IgD-negative memory B cell (primary cell): ENCODE measurements at regions not wholly inside any gene's neighbourhood (a gene's known extent, or its start where the extent isn't known, plus 50 kb on each side); places are given as distances from the start of the nearest gene placed in this dataset.
A peak's percentile ranks its signal among the peaks of the same experiment; 100 is the strongest.

Source experiments
- H3K27ac Mint-ChIP-seq, 3 donors: one replicate each; pipeline ENCODE4 v1.8.0; 2020 to 2022; ENCODE audit warnings: mild to moderate bottlenecking in 3 of 3, mixed read lengths in 3 of 3, moderate library complexity in 1 of 3
- H3K27me3 Mint-ChIP-seq: one replicate; pipeline ENCODE4 v1.8.0; 2021; ENCODE audit warnings: mixed read lengths
- H3K36me3 Mint-ChIP-seq: one replicate; pipeline ENCODE4 v1.8.0; 2020; ENCODE audit warnings: mild to moderate bottlenecking, mixed read lengths
- H3K4me1 Mint-ChIP-seq, 3 donors: one replicate each; pipeline ENCODE4 v1.8.0; 2020 to 2022; ENCODE audit warnings: mixed read lengths in 3 of 3, mild to moderate bottlenecking in 1 of 3
- H3K4me3 Mint-ChIP-seq, 4 donors: one replicate each; pipeline ENCODE4 v1.8.0; 2020 to 2022; ENCODE audit warnings: mild to moderate bottlenecking in 4 of 4, mixed read lengths in 4 of 4, moderate library complexity in 3 of 4
- H3K9me3 Mint-ChIP-seq, 3 donors: one replicate each; pipeline ENCODE4 v1.8.0; 2020 to 2021; ENCODE audit warnings: mixed read lengths in 3 of 3, mild to moderate bottlenecking in 1 of 3

DNA sequence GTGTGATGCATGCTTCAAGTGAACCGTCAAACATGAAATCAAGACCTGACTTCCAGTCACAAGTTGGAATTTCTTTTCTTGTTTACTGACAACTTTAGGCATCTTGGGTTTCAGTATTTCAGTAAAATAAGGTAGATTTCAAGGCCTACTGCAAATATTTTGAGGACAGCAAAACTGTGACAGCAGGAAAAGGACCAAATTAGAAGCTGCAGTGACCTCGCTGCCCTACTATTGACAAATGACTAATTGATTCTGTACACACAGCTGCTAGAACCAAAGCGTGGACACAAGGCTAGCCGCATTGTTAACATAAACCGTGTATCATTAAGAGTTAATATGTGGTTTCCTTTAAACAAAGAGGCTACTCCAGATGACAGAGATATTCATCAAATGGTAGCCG is 105.7 kb upstream of the SEC61G start:
- no peaks in the 10 kb centered on the region for H3K36me3 Mint-ChIP-seq
- H3K4me3 Mint-ChIP-seq: no peak overlapping the region
- H3K9me3 Mint-ChIP-seq: peaks cover 0 to 2% (median 0%) of the 10 kb centered on the region in 3 donors
- no peak overlapping the region for H3K27ac Mint-ChIP-seq
- peaks cover 0 to 1% (median 0%) of the 10 kb centered on the region in 3 donors for H3K4me1 Mint-ChIP-seq
- H3K27me3 Mint-ChIP-seq: no peaks in the 10 kb centered on the region

- Mint-ChIP-seq H3K9me3 (peaks cover 0 to 2% (median 0%) of the 10 kb centered on the region in 3 donors), H3K4me3 (no peak overlapping the region), H3K27ac (no peak overlapping the region), H3K27me3 (no peaks in the 10 kb centered on the region), H3K4me1 (no peaks in the 10 kb centered on the region), H3K36me3 (no peaks in the 10 kb centered on the region)
Measured at GRCh38 chr7:54869523-54869922, 110.5 kb upstream of the SEC61G start.

GRCh38 chr7:54874804-54875203 is 115.8 kb upstream of the SEC61G start:
- Mint-ChIP-seq H3K36me3 (no peaks in the 10 kb centered on the region), H3K9me3 (no peaks in the 10 kb centered on the region), H3K4me1 (no peaks in the 10 kb centered on the region), H3K27me3 (peaks cover 2% of the 10 kb centered on the region), H3K27ac (no peak overlapping the region), H3K4me3 (no peak overlapping the region)

DNA sequence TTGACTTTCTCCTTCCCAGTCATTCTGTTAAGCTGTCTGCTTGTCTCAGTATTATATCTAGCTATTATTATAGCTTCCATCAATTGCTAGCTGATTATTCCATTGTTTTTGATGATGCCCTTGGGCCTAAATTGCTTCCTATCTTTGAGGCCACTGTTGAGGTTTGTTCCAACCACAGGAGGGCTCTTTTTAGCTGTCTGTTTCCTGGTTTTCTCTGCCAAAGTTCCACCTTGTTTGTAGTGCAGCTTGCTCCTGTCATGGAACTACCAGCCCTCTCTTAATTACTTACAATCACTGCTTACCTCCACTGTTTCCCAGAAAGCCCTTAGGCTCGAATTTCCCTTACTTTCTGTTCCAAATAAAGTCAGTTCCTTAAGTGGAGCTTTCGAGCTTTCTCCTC is 118.7 kb upstream of the SEC61G start:
- H3K27ac Mint-ChIP-seq: no peak overlapping the region

GRCh38 chr7:54878339-54878738 is 119.3 kb upstream of the SEC61G start:
- no peak overlapping the region for H3K4me3 Mint-ChIP-seq
- H3K27ac Mint-ChIP-seq: no peak overlapping the region
- no peaks in the 10 kb centered on the region for H3K36me3 Mint-ChIP-seq
- no peaks in the 10 kb centered on the region for H3K4me1 Mint-ChIP-seq
- H3K27me3 Mint-ChIP-seq: peaks cover 4% of the 10 kb centered on the region
- H3K9me3 Mint-ChIP-seq: no peaks in the 10 kb centered on the region

More for the DNA sequence above, 118.7 kb upstream of the SEC61G start:
- Mint-ChIP-seq H3K9me3 (no peaks in the 10 kb centered on the region), H3K27me3 (peaks cover 4% of the 10 kb centered on the region), H3K36me3 (no peaks in the 10 kb centered on the region), H3K4me3 (no peak overlapping the region), H3K4me1 (no peaks in the 10 kb centered on the region)

DNA sequence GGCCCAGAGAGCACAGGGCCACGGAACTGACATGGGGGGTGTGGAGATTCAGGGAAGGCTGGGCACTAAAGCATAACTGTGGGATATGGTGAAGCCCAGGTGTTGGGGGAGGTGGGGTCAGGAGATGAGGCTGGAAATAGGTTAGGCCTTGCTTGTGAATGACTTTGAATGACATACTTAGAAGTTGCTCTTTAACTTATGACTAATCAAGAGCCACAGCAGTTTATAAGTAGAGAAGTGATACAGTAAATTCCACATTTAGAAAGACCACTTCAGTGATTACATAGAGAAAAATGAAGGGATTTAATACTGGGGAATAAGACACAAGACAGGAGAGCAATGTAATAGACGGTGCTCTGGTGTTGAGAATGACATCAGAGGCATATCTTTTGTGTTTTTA is 120.8 kb upstream of the SEC61G start:
- H3K36me3 Mint-ChIP-seq: no peaks in the 10 kb centered on the region

DNA sequence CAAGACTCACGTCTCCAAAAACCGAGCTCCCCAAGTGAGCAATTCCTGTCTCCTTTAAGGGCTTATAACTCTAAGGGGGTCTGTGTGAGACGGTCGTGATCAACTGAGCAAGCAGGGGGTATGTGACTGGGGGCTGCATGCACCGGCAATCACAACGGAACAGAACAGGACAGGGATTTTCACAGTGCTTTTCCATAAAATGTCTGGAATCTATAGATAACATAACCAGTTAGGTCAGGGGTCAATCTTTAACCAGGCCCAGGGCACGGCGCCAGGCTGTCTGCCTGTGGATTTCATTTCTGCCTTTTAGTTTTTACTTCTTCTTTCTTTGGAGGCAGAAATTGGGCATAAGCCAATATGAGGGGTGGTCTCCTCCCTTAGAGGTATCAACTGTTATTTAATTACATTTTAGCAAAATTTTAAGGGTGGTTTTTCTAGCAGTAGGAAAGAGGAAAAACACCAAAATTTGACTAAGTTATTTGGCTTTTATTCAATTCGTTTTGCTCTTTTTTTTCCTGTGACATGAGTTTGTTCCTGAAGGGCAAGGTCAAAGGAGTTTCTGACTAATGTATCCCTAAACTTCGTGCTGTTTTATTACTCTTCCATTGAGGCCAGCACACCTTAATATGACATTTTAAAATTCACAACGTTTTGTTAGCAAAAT is 121.4 kb upstream of the SEC61G start:
- no peaks in the 10 kb centered on the region for H3K9me3 Mint-ChIP-seq
- no peaks in the 10 kb centered on the region for H3K4me1 Mint-ChIP-seq
- H3K27me3 Mint-ChIP-seq: peaks cover 4% of the 10 kb centered on the region
- H3K4me3 Mint-ChIP-seq: peak overlapping the region in 1 of 4 donors; percentile 49
- no peaks in the 10 kb centered on the region for H3K36me3 Mint-ChIP-seq
- no peak overlapping the region for H3K27ac Mint-ChIP-seq

More for the DNA sequence above, 120.8 kb upstream of the SEC61G start:
- Mint-ChIP-seq H3K27me3 (peaks cover 4% of the 10 kb centered on the region), H3K4me3 (no peak overlapping the region), H3K27ac (no peak overlapping the region), H3K4me1 (no peaks in the 10 kb centered on the region), H3K9me3 (no peaks in the 10 kb centered on the region)

DNA sequence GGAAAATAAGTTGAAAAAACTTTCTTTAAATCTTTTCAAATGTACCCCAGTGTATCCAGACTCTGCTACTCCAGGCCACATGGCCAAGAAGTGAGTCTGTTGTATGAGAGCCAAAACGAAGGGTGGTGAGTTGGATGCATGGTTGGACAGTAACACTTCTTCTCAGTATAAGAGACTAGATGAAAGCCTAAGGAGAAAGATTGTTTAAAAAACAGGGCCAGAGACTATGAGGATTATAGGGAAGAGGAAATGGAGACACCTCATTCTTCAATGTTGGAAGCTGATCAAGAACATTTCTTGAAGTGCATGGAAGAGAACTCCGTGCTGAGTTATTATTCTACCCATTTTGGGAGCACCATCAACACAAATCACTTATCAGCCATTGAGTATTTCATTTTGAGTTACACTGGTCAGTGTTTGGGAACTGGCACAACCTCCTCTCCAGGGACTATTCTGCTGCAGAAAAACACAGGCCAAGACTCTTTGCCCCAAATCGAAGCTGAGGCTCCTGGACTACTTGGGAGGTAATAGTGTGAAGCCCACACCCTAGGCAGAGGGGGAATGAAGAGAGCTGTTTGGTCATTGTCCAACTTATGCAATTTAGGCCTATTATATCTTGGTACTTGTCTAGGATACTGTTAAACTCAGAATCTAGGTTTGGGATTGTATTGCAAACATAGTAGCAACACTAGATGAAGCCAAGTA is 123.0 kb upstream of the SEC61G start:
- Mint-ChIP-seq H3K9me3 (no peaks in the 10 kb centered on the region), H3K27ac (no peak overlapping the region), H3K27me3 (peaks cover 4% of the 10 kb centered on the region), H3K36me3 (no peaks in the 10 kb centered on the region), H3K4me3 (no peak overlapping the region), H3K4me1 (no peaks in the 10 kb centered on the region)

DNA sequence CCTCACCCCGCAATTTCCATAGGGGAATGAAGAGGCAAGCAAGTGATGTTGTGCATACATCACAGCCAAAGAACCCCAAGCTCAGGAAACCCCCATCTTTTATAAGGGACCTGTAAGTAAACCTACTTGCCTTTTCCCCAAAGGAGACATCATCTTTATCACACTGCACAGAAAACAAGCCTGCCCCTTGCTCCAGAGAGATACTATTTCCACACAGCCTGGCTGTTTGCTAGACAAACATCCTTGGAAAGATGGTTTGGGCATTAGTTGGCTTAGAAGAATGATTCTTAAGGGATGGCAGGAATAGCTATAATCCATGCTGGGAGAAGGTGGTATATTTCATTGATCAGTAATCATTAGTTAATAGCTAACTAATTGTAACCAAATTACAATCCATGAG is 123.7 kb upstream of the SEC61G start:
- Mint-ChIP-seq H3K36me3 (no peaks in the 10 kb centered on the region), H3K4me1 (no peaks in the 10 kb centered on the region), H3K9me3 (no peaks in the 10 kb centered on the region), H3K4me3 (no peak overlapping the region), H3K27me3 (peaks cover 4% of the 10 kb centered on the region), H3K27ac (no peak overlapping the region)

DNA sequence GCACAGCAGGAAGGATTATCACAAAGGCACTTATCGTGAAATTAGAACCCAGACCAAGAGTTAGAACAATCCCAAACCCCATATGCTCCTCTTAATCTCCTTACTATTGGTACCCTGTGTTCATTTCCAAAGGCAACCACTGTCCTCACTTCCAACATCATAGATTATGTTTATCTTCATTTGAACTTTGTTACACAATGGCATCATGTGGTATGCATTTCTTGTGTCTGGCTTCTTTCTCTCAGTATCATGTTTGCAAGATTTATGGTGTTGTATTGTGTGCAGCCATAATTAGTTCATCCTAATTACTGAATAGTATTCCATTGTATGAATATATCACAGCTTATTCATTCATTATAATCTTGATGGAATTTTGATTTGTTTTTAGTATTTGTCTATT is 124.6 kb upstream of the SEC61G start:
- Mint-ChIP-seq H3K36me3 (no peaks in the 10 kb centered on the region), H3K27ac (no peak overlapping the region), H3K4me1 (no peaks in the 10 kb centered on the region), H3K4me3 (no peak overlapping the region), H3K27me3 (peaks cover 8% of the 10 kb centered on the region), H3K9me3 (no peaks in the 10 kb centered on the region)

GRCh38 chr7:54885285-54885684 is 126.3 kb upstream of the SEC61G start:
- Mint-ChIP-seq H3K27me3 (peaks cover 10% of the 10 kb centered on the region), H3K36me3 (no peaks in the 10 kb centered on the region), H3K27ac (no peak overlapping the region), H3K4me1 (no peaks in the 10 kb centered on the region), H3K4me3 (no peak overlapping the region), H3K9me3 (no peaks in the 10 kb centered on the region)

DNA sequence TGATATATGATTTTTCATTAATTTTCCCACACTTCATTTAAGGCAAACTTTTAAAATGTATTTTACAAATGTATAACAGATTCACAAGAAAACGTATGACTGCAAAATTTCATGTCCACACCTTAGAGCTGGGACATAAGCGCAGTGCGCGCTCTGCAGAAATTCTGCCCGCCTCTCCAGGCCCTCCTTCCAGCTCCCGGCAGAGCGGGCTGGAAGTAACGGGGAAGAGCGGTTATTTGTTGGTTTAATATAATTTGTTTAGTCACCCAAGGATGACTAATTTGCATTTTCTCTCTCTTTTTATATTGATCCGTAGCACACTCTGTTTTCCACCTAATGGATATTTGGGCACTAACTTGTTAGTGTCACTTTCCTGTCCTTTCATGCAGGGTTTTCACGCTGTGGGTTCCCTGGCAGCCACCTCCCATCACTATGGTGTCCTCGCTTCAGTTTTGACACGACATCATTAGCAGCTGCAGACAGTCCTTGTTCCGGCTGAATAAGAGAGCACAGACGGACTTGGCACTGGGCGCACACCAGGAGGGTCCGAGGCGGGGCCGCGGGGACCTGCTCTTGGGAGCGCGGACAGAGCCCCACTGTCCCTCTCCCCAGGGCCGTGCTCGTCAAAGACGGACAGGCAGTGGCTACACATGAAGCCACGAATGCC is 129.2 kb upstream of the SEC61G start:
- no peaks in the 10 kb centered on the region for H3K4me1 Mint-ChIP-seq

GRCh38 chr7:54888734-54889082 is 129.7 kb upstream of the SEC61G start:
- H3K9me3 Mint-ChIP-seq: no peaks in the 10 kb centered on the region
- H3K27ac Mint-ChIP-seq: no peak overlapping the region
- H3K36me3 Mint-ChIP-seq: no peaks in the 10 kb centered on the region
- H3K4me1 Mint-ChIP-seq: no peaks in the 10 kb centered on the region
- H3K4me3 Mint-ChIP-seq: no peak overlapping the region
- peaks cover 13% of the 10 kb centered on the region for H3K27me3 Mint-ChIP-seq

More for the DNA sequence above, 129.2 kb upstream of the SEC61G start:
- Mint-ChIP-seq H3K36me3 (no peaks in the 10 kb centered on the region), H3K27me3 (peaks cover 13% of the 10 kb centered on the region), H3K27ac (no peak overlapping the region), H3K4me3 (peak overlapping the region in 1 of 4 donors; percentile 3), H3K9me3 (no peaks in the 10 kb centered on the region)

DNA sequence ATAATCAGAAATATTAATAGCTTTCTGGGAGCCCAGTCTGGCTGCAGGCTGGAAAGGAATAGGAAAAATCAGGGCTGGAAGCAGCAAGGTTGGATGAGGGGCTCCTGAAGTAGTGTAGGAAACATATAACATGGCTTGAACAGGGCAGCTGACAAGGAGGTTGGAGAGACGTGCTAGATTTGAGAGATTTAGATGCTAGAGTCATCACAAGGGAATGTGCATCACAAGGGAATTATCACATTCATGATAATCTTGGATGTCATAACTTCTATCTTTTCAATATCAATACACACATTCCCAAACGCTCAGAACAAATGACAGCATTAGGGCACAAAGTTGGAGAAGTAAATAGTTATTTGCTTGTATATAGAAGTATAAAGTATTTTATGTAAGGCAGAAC is 120.9 kb upstream of the EGFR start:
- H3K27me3 Mint-ChIP-seq: peaks cover 4% of the 10 kb centered on the region
- no peak overlapping the region for H3K27ac Mint-ChIP-seq
- no peak overlapping the region for H3K4me3 Mint-ChIP-seq
- H3K9me3 Mint-ChIP-seq: no peaks in the 10 kb centered on the region
- H3K36me3 Mint-ChIP-seq: no peaks in the 10 kb centered on the region
- no peaks in the 10 kb centered on the region for H3K4me1 Mint-ChIP-seq

GRCh38 chr7:54898659-54899340 is 120.0 kb upstream of the EGFR start:
- Mint-ChIP-seq H3K4me1 (no peaks in the 10 kb centered on the region), H3K36me3 (no peaks in the 10 kb centered on the region), H3K27ac (no peak overlapping the region), H3K9me3 (no peaks in the 10 kb centered on the region), H3K27me3 (no peaks in the 10 kb centered on the region), H3K4me3 (no peak overlapping the region)
